WTC11 (cell line): ENCODE measurements at regions not wholly inside any gene's neighbourhood (a gene's known extent, or its start where the extent isn't known, plus 50 kb on each side); places are given as distances from the start of the nearest gene placed in this dataset.

Source experiments
- AFF4 ChIP-seq: sonication (generic); formaldehyde crosslinking; IDR thresholded peaks from 2 replicates; pipeline ENCODE4 v1.8.1; 2023; ENCODE audit warnings: mild to moderate bottlenecking, missing genetic modification reagents, borderline replicate concordance
- CREB1 ChIP-seq: sonication (generic); formaldehyde crosslinking; IDR thresholded peaks from 2 replicates; pipeline ENCODE4 v1.8.0; 2023; ENCODE audit warnings: mild to moderate bottlenecking, missing genetic modification reagents
- CTCF ChIP-seq: fragments of 200-600 bp; IDR thresholded peaks from 2 replicates; pipeline ENCODE4 v1.8.0; 2022; ENCODE audit warnings: antibody characterized with exemption
- E2F5 ChIP-seq: sonication (generic); formaldehyde crosslinking; IDR thresholded peaks from 2 replicates; pipeline ENCODE4 v1.8.1; 2022; ENCODE audit warnings: mild to moderate bottlenecking, moderate library complexity, missing genetic modification reagents
- ERG ChIP-seq: fragments of 250-450 bp; sonication (Bioruptor Pico); IDR thresholded peaks from 2 replicates; pipeline ENCODE4 v1.8.0; 2021; ENCODE audit warnings: mild to moderate bottlenecking
- FOXJ3 ChIP-seq: sonication (generic); formaldehyde crosslinking; IDR thresholded peaks from 2 replicates; pipeline ENCODE4 v1.9.0; 2021; ENCODE audit warnings: missing genetic modification reagents, mild to moderate bottlenecking, borderline replicate concordance
- FOXP4 ChIP-seq: sonication (generic); formaldehyde crosslinking; IDR thresholded peaks from 2 replicates; pipeline ENCODE4 v1.8.0; 2022; ENCODE audit warnings: mild to moderate bottlenecking, missing genetic modification reagents
- HMGXB4 ChIP-seq: sonication (generic); formaldehyde crosslinking; IDR thresholded peaks from 2 replicates; pipeline ENCODE4 v1.8.1; 2023; ENCODE audit warnings: mild to moderate bottlenecking, moderate library complexity, missing genetic modification reagents
- MAX ChIP-seq: sonication (generic); formaldehyde crosslinking; IDR thresholded peaks from 2 replicates; pipeline ENCODE4 v1.8.0; 2022; ENCODE audit warnings: mild to moderate bottlenecking, missing genetic modification reagents
- NR1H2 ChIP-seq: sonication (generic); formaldehyde crosslinking; IDR thresholded peaks from 2 replicates; pipeline ENCODE4 v1.9.0; 2021; ENCODE audit warnings: mild to moderate bottlenecking, moderate library complexity, missing genetic modification reagents
- NR3C1 ChIP-seq: sonication (generic); formaldehyde crosslinking; conservative IDR thresholded peaks from 2 replicates; pipeline ENCODE4 v1.8.1; 2023; ENCODE audit warnings: low read depth, mild to moderate bottlenecking, missing genetic modification reagents
- TP53 ChIP-seq: sonication (generic); formaldehyde crosslinking; IDR thresholded peaks from 2 replicates; pipeline ENCODE4 v1.8.1; 2023; ENCODE audit warnings: mild to moderate bottlenecking, missing genetic modification reagents
- ZNF138 ChIP-seq: sonication (generic); formaldehyde crosslinking; conservative IDR thresholded peaks from 2 replicates; pipeline ENCODE4 v1.8.1; 2022; ENCODE audit warnings: mild to moderate bottlenecking, moderate library complexity, missing genetic modification reagents
- ZNF423 ChIP-seq: fragments of 250-450 bp; sonication (Bioruptor Pico); IDR thresholded peaks from 2 replicates; pipeline ENCODE4 v2.1.2; 2022; ENCODE audit warnings: mild to moderate bottlenecking, moderate library complexity

- TF ChIP-seq NR1H2 (CRISPR knock-in tag) (no peak), MAX (no peak), AFF4 (CRISPR knock-in tag) (no peak), CTCF (no peak), ZNF423 (CRISPR knock-in tag) (no peak), NR3C1 (CRISPR knock-in tag) (no peak), FOXJ3 (CRISPR knock-in tag) (no peak), TP53 (CRISPR knock-in tag) (no peak), E2F5 (CRISPR knock-in tag) (no peak), ZNF138 (no peak), CREB1 (no peak), HMGXB4 (no peak), ERG (CRISPR knock-in tag) (no peak), FOXP4 (no peak)
These were observed 849.6 kb upstream of the MANEA start for GRCh38 chr6:94727710-94728109.
